Endothelial cell of hepatic sinusoid (primary cell): ENCODE measurements at regions not wholly inside any gene's neighbourhood (a gene's known extent, or its start where the extent isn't known, plus 50 kb on each side); places are given as distances from the start of the nearest gene placed in this dataset.
"Not testable (repeated sequence)": the region's sequence is repeated elsewhere in the genome, so short reads cannot be mapped to it uniquely, and the experiment has no call there.

ENCODE experiments used
- in situ Hi-C: cut with HindIII; loops from 2 replicates; pipeline ENCODE4 v1.10.0; 2017; ENCODE audit warnings: low sequenced_read_pairs

DNA sequence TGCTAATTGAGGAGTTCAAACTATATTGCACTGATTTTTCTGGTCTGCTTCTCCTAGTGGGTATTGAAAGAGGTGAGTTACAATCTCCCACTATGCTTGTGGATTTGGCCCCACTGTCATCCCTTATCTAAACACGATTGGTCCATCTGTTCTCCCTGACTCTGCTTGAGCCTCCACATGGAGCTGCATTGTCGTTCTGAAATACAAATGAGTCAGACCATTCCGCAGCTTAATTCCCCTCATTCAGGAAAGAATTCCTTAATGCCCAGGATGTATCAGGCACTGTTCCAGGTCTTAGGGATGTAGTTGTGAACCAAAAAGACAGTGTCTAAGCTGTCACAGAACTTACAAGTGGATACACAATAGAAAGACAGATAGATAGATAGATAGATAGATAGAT, 461.9 kb downstream of the QKI start:
- in situ Hi-C loops, result no loop called here

DNA sequence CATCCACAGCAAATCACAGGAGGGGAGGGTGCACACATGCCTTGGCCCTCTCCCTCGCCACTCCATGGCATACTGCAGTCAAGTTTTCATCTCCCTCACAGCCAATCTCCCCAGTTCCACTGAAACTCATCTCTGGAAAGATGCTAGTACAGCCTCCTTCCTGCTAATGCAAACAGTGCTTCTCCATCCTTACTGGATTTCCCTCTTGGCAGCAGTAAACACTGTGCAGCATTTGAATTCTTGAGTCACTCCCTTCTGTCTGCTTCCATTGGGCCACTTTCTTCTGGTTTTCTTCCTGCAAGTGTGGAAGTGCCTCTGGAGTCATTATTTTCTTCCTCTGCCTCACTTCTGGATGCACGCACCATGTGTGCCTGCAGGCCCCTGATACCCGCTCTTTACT, 460.3 kb downstream of the QKI start:
- in situ Hi-C loops, result no loop called here

DNA sequence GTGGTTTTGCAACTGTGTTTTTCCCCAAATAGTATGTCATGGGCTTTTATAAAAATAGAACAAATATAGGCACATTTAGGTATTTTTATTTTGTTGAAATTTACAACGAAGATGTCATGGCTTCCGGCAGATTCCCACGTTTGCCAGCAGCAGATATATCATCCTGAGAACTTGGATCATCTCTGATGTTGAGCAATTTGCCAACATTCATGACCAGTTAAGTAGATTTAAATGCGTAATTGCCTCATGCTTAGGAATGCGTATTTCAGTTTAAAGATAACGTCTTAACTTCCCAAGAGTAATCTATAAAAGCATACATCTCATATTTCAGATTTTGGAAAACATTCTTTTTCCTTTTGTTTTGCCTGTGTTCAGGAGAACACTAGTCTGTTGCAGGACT, 457.8 kb downstream of the QKI start:
- in situ Hi-C loops, result no loop called here

DNA sequence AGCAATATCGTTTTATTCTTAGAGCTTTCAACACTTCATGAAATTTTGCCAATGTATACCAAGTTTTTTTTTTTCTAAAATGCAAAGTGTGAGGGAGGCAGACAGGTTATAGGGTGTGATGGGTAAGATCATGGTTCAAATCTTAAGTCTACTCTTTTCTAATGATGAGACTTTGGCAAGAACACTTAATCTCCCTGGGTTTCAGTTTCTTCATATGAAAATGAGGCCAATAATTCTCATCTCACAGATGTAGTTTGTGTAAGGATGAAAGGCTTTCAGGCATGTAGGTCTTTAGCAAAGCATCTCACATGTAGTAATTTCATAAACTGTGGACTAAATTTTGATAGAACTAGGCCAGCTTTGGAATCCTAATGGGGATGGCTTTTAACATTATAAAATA, 457.1 kb downstream of the QKI start:
- in situ Hi-C loops, result no loop called here

DNA sequence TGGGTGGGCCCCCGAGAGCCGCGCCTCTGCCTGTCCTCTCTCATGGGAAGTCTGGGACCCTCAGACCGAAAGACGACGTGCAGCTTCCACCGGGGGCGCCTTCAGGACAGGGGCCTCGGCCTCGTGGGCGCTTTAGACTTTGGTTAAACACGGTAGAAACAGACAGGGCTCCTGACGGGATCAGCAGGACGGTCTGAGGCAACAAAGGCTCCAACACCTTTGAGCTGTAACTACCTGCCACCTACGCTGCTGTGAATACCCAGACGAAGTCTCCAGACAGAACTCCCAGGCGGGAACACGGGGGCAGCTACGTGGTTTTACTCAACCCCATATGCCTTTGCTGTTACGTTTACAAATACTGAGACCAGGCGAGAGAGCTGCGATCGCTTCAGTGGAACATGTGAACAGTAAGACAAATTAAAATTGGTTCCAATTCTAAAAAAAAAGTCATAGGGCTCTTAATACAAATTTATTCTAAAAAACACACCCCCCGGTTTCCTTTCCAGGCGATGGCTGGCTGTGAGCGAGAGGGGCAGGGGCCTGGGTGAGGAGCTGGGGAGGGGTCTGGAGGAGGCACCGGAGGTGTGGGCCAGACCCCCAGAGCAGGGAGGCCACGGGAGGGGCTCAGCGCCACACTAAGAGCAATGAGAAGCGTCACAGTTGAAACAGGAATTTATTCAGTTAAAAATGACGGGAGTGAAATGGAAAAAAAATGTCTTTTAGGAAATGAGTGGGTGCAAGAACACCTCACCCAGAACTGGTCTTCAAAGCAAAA, 453.2 kb downstream of the QKI start:
- in situ Hi-C loops, result no loop called here

DNA sequence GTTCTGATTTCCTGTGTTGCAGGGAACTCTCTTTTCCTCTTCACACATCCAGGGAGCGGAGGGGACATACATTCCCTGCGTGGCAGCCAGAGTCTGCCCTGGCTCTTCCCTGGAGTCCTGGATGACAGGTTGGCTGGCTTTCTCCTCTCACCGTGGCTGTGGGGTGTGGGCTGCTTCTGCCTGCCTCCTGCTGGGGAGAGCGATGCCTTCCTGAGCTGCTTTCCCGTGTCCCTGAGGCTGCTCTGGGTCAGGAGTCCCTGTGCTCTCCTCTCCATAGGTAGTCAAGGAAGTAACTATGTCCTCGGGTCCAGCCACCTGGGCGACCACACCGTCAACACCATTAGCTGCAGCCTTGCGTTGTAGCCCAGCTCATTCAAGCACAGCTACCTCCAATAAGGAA, 451.7 kb downstream of the QKI start:
- in situ Hi-C loops, result no loop called here

DNA sequence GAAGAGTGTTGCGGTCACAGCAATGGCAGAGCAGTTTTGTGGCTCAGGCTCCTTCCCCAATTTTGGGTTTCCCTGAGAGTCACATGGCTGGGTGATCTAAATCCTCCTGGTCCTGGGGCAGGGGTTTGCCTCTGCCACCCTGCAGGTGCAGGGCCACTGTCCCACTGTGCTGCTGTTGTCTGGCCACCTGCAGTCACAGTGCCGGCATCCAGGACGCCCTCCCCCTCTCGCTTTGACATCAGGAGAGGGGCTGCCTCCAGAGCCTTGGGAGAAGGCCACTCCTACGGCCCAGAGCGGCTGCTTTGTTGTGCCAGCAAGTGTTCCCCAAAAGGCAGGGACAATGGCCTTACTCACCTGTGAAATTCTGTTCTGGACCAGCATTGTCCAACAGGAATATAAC, 449.0 kb downstream of the QKI start:
- in situ Hi-C loops, result no loop called here

DNA sequence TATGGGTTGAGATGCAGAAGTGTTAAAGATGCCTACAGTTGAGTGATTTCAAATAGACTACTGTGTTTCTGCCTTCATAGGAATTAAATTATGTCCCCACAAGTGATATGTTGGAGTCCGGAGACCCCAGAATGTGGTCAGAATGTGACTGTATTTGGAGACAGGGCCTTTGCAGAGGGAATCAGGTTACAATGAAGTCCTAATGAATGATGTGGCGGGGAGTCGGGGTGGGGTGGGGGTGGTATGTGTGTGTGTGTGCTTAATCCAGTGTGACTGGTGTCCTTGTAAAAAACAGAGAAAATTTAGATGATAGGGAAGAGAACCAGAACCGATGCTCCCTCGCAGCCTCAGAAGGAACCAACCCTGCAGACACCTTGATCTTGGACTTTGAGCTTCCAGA, 448.2 kb downstream of the QKI start:
- in situ Hi-C loops, result no loop called here

DNA sequence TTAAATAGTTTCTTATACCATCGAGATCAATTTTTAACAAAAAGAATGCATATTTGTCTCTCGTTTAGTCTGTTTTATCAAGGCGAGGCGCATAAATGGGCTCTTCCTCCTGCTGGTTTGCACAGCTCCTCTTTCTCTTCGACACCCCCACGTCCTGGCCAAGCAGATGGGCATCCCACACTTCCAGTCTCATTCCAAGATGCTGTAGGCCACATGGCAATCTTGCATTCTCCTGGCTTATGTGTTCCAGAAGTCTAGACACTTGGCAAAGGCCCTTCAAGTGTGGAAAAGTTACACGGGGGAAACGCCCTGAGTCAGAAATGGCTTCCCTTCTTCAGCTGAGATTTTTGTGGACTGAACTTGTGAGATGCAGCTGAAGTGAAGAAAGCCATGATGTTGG, 447.1 kb downstream of the QKI start:
- in situ Hi-C loops, result no loop called here

DNA sequence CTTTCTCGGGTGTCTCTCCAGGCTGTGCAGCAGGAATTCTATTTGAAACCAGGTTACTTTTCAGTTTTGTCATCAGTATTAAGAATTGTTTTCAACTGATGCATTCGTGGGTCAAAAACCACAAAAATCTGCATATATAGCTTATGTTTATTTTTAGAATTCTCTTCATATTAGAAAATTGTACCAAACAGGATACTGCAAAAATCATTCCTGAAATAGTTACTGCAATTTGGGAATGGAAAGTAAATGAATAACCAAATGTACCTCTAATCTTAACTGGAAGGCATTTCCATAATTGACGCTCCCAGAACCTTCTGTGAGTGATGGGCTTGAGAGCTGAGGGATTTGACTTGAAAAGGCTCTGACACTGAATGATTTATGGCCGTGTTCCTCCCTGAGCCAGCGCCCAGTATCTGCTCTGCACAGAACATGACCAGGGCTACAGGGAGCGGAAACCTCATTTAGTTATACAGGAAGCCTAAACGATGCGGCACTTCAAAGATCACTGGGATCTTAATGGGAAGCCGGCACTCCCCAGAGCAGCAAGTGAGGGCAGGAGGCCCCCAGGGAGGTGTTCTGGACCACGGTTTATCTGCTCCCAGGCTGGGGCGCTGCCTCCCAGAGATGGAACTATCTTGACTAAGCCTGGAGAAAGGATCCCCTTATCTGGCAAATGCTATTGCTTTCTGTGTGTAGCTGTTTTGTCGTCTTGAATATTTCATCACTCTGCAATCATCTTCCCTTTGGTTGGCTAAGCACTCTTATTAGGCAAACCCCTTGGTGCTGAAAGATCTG, 446.0 kb downstream of the QKI start:
- in situ Hi-C loops, result no loop called here

DNA sequence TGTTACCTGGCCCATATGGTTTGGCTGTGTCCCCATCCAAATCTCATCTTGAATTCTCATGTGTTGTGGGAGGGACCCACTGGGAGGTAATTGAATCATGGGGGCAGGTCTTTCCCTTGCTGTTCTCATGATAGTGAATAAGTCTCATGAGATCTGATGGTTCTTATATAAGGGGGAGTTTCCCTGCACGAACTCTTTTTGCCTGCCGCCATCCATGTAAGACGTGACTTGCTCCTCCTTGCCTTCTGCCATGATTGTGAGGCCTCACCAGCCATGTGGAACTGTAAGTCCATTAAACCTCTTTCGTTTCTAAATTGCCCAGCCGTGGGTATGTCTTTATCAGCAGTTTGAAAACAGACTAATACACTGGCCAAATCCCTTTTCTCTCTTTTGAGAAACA, 444.4 kb downstream of the QKI start:
- in situ Hi-C loops, result not testable (repeated sequence)

DNA sequence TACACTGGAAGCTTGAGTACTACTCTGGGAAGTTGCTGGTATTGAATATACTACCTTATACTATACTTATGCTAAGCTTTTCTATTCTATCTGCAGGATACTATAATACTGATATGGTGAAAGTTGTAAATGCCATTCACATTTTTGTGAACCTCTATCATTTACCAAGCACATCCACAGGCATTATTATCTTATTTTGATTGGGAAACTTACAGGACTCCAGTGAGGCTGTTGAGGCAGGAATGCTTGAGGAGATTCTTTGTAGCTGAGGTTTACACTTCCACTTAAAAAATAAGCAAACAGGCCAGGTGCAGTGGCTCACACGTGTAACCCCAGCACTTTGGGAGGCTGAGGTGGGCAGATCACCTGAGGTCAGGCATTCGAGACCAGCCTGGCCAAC, 442.9 kb downstream of the QKI start:
- in situ Hi-C loops, result no loop called here

DNA sequence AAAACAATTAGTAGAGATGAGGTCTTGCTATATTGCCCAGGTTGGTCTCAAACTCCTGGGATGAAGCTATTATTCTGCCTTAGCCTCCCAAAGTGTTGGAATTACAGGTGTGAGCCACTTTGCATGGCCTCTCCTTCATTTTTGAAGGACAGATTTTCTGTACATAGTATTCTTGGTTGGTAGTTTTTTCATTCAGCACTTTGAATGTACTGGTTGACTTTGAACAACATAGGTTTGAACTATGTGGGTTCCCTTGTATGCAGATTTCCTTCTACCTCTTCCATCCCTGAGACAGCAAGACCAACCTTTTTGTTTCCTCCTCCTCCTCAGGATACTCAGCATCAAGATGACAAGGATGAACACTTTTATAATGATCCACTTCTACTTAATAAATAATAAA, 436.4 kb downstream of the QKI start:
- in situ Hi-C loops, result no loop called here

DNA sequence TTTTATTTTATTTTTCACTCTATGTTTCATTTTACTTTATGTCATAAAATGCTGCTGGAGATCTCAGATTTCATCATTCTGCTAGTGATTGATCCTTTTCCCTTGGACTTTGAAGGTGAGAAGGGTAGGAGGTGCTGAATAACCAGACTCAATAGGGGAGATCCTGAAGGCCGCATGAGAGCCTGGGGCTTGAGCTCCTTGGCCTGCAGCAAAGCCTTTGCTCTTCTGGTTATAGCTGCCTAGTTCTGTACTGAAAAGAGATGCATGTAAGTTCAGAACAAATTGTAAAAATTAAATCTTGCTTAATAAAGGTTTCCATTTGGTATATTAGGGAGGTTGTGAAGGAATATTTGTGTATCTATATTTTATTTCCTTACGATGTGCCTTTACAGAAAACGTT, 430.2 kb downstream of the QKI start:
- in situ Hi-C loops, result no loop called here

DNA sequence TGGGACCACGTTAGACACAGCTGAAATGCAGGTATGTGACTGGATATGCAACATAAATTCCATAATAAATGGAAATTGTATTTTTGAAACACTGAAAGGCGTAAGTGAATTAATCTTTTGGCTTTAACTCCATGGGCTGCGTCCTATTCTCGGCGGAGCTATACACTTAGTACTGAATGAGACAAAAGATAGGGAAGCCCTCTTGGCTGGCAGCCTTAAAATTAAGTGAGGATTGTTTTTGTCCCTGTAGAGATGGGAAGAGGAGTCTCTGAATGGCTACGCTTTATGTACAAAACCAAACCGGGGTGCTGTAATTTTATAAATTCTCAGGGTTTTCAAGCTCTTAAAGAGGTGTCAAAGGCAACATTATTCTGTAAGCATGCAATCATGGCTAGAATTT, 429.8 kb downstream of the QKI start:
- in situ Hi-C loops, result no loop called here

DNA sequence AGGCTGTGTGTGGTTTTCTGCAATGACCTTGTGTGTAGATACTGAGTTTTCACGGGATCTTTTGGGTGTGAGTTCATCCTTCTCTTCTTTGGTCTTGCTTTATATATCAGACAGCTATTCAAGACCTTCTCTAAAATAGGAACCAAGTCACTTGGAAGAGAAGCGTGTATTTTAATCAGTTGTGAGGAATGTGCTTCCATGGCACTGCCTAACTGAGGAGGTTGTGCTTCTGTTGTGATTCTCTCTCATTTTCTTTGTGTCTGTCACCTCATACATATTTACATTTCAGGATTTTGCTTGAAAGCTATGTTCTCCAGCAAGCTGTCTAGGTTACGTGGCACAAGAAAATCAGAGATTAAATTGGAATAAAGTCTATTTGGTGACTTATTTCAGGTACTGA, 428.7 kb downstream of the QKI start:
- in situ Hi-C loops, result no loop called here

DNA sequence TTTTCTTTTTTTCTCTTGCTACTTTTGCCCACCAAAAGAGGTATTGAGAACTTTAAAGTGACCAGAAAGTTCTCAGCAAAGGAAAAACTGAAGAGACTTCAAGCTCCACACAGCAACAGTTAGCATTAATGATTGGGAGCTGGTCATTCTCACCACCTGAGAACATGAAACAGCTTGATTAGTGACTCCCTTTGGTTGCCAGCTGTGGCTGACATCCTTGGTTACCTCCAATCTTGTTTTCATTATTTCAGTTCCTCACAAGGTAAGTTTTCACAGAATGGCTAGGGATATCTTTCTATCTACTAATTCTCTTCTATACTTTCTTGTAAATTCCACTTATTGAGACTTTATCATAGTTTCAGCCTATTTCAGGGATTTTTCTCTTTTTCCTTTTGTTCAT, 427.9 kb downstream of the QKI start:
- in situ Hi-C loops, result no loop called here

DNA sequence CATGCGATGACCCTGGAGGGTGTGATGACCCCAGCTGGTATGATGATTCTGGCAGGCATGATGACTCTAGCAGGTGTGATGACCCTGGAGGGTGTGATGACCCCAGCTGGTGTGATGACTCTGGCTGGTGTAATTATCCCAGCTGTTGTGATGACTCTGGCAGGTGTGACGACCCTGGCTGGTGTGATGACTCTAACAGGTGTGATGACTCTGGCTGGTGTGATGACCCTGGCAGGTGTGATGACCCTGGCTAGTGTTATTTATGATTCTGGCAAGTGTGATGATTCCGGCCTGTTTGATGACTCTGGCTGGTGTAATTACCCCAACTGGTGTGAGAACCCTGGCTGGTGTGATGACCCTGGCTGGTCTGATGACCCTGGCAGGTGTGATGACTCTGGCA, 427.2 kb downstream of the QKI start:
- in situ Hi-C loops, result no loop called here

DNA sequence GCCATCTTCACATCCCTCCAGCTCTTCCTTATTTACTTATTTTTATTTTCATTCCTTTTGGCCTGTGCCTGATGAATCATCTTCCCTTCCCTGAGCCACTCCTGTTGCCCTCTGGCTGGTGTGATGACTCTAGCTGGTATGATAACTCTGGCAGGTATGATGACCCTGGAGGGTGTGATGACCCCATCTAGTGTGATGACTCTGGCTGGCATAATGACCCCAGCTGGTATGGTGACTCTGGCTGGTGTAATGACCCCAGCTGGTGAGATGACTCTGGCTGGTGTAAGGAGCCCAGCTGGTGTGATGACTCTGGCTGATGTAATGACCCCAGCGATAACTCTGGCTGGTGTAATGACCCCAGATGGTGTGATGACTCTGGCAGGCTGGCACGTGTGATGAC, 426.8 kb downstream of the QKI start:
- in situ Hi-C loops, result no loop called here

DNA sequence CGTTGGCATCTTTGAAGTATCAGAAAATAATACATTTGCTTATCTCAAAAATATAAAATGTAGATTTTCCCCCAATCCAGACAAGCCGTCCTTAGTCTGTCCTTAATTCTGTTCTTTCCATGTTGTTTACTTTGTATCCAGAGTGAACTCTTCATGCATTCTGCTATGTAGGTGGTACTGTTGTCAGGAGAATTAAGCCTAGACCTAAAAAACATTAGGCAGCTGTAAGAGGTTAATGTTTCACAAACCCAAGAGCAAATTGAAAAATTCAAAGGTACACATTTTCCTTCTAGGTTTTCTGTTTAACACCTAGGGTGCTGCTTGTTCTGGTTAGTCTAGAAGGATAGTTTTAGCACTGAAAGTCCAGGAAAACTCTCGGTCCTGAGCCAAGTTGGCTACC, 426.4 kb downstream of the QKI start:
- in situ Hi-C loops, result no loop called here

DNA sequence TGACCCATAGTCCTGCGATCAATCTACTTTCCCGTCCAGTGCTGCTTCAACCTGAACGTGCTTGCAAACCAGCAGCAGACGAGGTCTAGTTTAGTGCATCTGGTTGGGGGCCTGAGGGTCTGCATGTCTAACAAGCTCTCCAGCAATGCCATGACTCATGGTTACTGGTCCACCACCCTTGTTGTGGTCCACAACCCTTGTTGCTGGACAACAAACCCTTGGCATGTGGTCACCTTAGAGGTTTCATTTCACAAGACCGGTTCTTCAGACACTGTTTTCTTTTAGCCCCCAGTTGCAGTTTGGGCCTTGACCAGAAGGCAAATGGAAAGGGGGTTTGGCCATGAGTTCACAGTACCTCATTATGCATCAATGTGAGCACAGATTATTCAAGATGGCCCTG, 424.8 kb downstream of the QKI start:
- in situ Hi-C loops, result no loop called here

DNA sequence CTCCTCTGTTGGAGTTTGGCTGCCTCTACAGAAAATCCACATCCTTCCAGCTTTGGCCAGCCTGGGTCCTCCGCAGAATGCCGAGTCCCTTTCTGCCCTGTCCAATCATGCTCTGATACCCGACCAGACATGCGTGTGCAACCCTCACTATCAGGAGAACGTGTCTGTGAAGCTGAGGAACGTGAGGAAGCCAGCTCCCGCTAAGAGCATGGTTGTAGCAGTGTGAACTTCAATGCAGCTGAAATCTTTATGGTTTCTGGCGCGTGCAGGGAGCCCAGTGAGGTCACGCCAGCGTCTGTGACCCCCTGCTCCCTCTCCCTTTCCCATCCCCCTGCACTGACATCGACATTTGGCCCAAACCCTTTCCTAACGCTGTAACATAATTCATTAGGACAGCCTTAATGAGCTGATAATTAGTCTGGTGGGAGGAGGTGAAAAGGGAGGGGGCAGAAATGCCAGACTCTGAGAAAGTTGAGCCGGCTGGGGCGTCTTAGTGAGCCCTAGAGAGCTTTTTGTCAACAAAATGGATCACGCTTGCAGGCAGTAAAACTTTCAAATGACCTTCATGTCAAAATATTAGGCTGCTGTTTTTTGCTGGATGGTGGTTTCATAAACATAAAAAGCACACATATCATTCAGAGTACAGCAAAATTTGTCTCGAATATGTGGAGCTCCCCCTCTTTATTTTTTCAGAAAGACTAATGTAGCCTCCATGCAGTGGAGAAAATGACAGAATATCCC, 423.3 kb downstream of the QKI start:
- in situ Hi-C loops, result no loop called here
